ENCODE measurements at regions not wholly inside any gene's neighbourhood (a gene's known extent, or its start where the extent isn't known, plus 50 kb on each side); places are given as distances from the start of the nearest gene placed in this dataset.

DNA sequence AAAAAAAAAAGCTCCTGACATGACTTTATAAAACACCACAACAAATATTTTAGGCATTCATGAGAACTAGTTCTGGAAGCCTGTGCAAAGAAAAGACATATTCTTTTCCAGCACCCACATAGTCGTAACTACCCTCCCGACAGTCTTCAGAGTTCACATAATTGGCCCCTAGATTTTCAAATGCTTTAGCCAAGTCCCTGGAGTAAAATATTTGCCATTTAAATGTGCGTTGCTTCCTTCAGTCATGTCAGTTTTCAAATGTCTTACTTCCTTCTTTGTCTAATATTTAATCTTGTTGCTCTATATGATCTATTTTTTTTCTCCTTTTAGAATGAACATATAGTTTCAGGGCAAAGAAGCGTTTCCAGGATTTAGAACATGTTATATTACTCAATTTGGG is 66.8 kb upstream of the KRAS start:
- TF ChIP-seq EP300 (conservative IDR thresholded peaks at IDR 0.05; ENCODE audit: poor library complexity, severe bottlenecking) (no peak), RAD21 (conservative IDR thresholded peaks at IDR 0.05) (no peak), CTCF (IDR thresholded peaks at IDR 0.05; ENCODE audit: poor library complexity, severe bottlenecking) (no peak), MXI1 (conservative IDR thresholded peaks at IDR 0.05; ENCODE audit: poor library complexity, severe bottlenecking) (no peak), EZH2 (IDR thresholded peaks at IDR 0.05; ENCODE audit: borderline replicate concordance, insufficient read depth, low read length, poor library complexity, severe bottlenecking) (no peak), REST (IDR thresholded peaks at IDR 0.05; ENCODE audit: borderline replicate concordance) (no peak), SMC3 (conservative IDR thresholded peaks at IDR 0.05; ENCODE audit: poor library complexity) (no peak), POLR2AphosphoS5 (IDR thresholded peaks at IDR 0.05) (no peak)

Data from neural cell (in vitro differentiated cells).